ENCODE measurements at regions not wholly inside any gene's neighbourhood (a gene's known extent, or its start where the extent isn't known, plus 50 kb on each side); places are given as distances from the start of the nearest gene placed in this dataset.

GRCh38 chr7:125459038-125459437 lies 529.4 kb upstream of the POT1 start:
- no peaks in the 10 kb centered on the region for H3K27me3 ChIP-seq (ENCODE audit: control insufficient read depth in 3 of 3, insufficient read depth in 3 of 3, low read length in 2 of 3)
- ATAC-seq (ENCODE audit: insufficient read depth, low FRiP score) (no peak), DNase-seq (no peak)
- H3K4me3 ChIP-seq = no peak overlapping the region
- peaks cover 0 to 9% (median 4%) of the 10 kb centered on the region in 4 donors for H3K9me3 ChIP-seq (ENCODE audit: control insufficient read depth in 4 of 4, insufficient read depth in 3 of 4, low read length in 3 of 4)
- no peak overlapping the region for H3K9ac ChIP-seq (ENCODE audit: insufficient read depth in 1 of 2, low read length in 2 of 2)
- no peaks in the 10 kb centered on the region for H3K36me3 ChIP-seq (ENCODE audit: control insufficient read depth in 4 of 4, insufficient read depth in 4 of 4, low read length in 4 of 4)
- no peak for TF ChIP-seq CTCF (IDR thresholded peaks at IDR 0.05; ENCODE audit: control extremely low read depth, extremely low read depth)
- no peaks in the 10 kb centered on the region for H3K4me1 ChIP-seq (ENCODE audit: control insufficient read depth in 5 of 5, insufficient read depth in 5 of 5, low read length in 5 of 5)
- H3K27ac ChIP-seq (ENCODE audit: low read depth in 1 of 2, low read length in 1 of 2) = no peak overlapping the region

DNA sequence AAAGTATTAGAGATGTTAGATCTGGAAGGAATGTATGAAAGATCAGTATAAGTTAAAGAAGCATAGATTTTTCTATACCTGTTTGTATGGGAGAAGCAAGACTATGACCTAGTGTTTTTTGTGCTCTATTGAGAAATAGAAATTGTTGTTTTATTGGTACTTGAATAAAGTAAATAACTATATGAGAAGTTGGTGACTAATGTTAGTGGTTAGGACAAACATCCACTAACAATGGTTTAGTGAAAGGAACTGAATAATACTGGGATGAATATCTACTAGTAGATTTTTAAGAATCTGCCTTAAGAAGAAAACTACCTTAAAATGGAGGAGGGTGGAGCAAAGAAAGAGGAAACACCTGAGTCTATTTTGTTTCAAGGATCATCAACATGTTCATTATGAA lies 521.1 kb upstream of the POT1 start:
- DNase-seq (no peak), ATAC-seq (ENCODE audit: insufficient read depth, low FRiP score) (no peak)
- H3K9me3 ChIP-seq (ENCODE audit: control insufficient read depth in 4 of 4, insufficient read depth in 3 of 4, low read length in 3 of 4) = peaks cover 0 to 1% (median 0%) of the 10 kb centered on the region in 4 donors
- no peak overlapping the region for H3K9ac ChIP-seq (ENCODE audit: insufficient read depth in 1 of 2, low read length in 2 of 2)
- no peaks in the 10 kb centered on the region for H3K36me3 ChIP-seq (ENCODE audit: control insufficient read depth in 4 of 4, insufficient read depth in 4 of 4, low read length in 4 of 4)
- H3K27me3 ChIP-seq (ENCODE audit: control insufficient read depth in 3 of 3, insufficient read depth in 3 of 3, low read length in 2 of 3) = no peaks in the 10 kb centered on the region
- no peak overlapping the region for H3K27ac ChIP-seq (ENCODE audit: low read depth in 1 of 2, low read length in 1 of 2)
- TF ChIP-seq CTCF (IDR thresholded peaks at IDR 0.05; ENCODE audit: control extremely low read depth, extremely low read depth) = no peak
- no peak overlapping the region for H3K4me3 ChIP-seq
- peaks cover 0 to 6% (median 0%) of the 10 kb centered on the region in 5 donors for H3K4me1 ChIP-seq (ENCODE audit: control insufficient read depth in 5 of 5, insufficient read depth in 5 of 5, low read length in 5 of 5)

DNA sequence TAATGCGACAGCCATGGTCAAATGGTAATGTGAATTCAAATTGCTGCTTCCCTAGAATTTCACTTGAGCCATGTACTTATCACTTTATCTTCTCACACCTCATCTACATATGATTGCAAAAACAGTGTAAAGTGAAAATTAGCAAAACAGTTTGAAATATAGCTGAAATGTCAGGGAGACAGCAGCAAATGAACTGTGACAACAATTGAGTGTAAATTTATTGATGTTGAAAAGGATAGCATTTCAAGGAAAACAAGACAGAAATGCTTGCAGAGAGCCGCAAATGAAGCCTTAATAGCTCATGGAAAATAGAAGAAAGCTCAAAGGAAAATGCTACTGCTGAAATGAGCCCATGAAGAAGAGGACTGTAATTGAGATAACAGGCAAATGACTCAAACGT lies 516.2 kb upstream of the POT1 start:
- Histone ChIP-seq H3K27ac (ENCODE audit: low read depth in 1 of 2, low read length in 1 of 2) (no peak overlapping the region), H3K4me3 (no peak overlapping the region), H3K4me1 (ENCODE audit: control insufficient read depth in 5 of 5, insufficient read depth in 5 of 5, low read length in 5 of 5) (peaks cover 0 to 6% (median 0%) of the 10 kb centered on the region in 5 donors), H3K36me3 (ENCODE audit: control insufficient read depth in 4 of 4, insufficient read depth in 4 of 4, low read length in 4 of 4) (no peaks in the 10 kb centered on the region), H3K27me3 (ENCODE audit: control insufficient read depth in 3 of 3, insufficient read depth in 3 of 3, low read length in 2 of 3) (peaks cover 0 to 2% (median 0%) of the 10 kb centered on the region in 3 donors), H3K9ac (ENCODE audit: insufficient read depth in 1 of 2, low read length in 2 of 2) (no peak overlapping the region), H3K9me3 (ENCODE audit: control insufficient read depth in 4 of 4, insufficient read depth in 3 of 4, low read length in 3 of 4) (peaks cover 0 to 1% (median 0%) of the 10 kb centered on the region in 4 donors)
- DNase-seq = peak in 2 of 3 donors; percentile 76 to 85
- 74 to 85% methylated on average over 3 of the region's 3 CpGs for WGBS, 2 donors
- ATAC-seq (ENCODE audit: insufficient read depth, low FRiP score) = no peak
- no peak for TF ChIP-seq CTCF (IDR thresholded peaks at IDR 0.05; ENCODE audit: control extremely low read depth, extremely low read depth)

- Histone ChIP-seq H3K4me3 (no peak overlapping the region), H3K9ac (ENCODE audit: insufficient read depth in 1 of 2, low read length in 2 of 2) (no peak overlapping the region), H3K36me3 (ENCODE audit: control insufficient read depth in 4 of 4, insufficient read depth in 4 of 4, low read length in 4 of 4) (no peaks in the 10 kb centered on the region), H3K27ac (ENCODE audit: low read depth in 1 of 2, low read length in 1 of 2) (no peak overlapping the region), H3K9me3 (ENCODE audit: control insufficient read depth in 4 of 4, insufficient read depth in 3 of 4, low read length in 3 of 4) (peaks cover 0 to 1% (median 0%) of the 10 kb centered on the region in 4 donors), H3K27me3 (ENCODE audit: control insufficient read depth in 3 of 3, insufficient read depth in 3 of 3, low read length in 2 of 3) (peaks cover 0 to 2% (median 0%) of the 10 kb centered on the region in 3 donors), H3K4me1 (ENCODE audit: control insufficient read depth in 5 of 5, insufficient read depth in 5 of 5, low read length in 5 of 5) (peaks cover 0 to 6% (median 0%) of the 10 kb centered on the region in 5 donors)
- no peak for TF ChIP-seq CTCF (IDR thresholded peaks at IDR 0.05; ENCODE audit: control extremely low read depth, extremely low read depth)
- DNase-seq (peak in 2 of 3 donors; percentile 6 to 8), ATAC-seq (ENCODE audit: insufficient read depth, low FRiP score) (no peak)
- 63 to 83% methylated on average over 1 of the region's 1 CpG for WGBS, 2 donors
These were observed 515.2 kb upstream of the POT1 start for GRCh38 chr7:125444864-125445263.

All from lung (tissue), 11 donors.